Keratinocyte (primary cell): ENCODE measurements at regions not wholly inside any gene's neighbourhood (a gene's known extent, or its start where the extent isn't known, plus 50 kb on each side); places are given as distances from the start of the nearest gene placed in this dataset.

Source experiments
- DNase-seq: peaks from one replicate; pipeline ENCODE4 v3.0.0-alpha.2; 2011; ENCODE audit warnings: low read depth, missing footprints, low spot score
- FAIRE-seq: peaks from 2 replicates; lab custom pipeline; 2011; peaks lifted over from hg19 to GRCh38; lab: Jason Lieb, UNC
- H2AFZ ChIP-seq: 2 replicates; pipeline ENCODE4 v1.6.0; 2012; ENCODE audit warnings: low read length, control low read depth, inconsistent platforms; ENCODE audit not compliant: control insufficient read depth
- H3K27ac ChIP-seq: 2 replicates; pipeline ENCODE4 v1.5.1; 2011; ENCODE audit warnings: low read length; ENCODE audit not compliant: control insufficient read depth, insufficient read depth
- H3K27me3 ChIP-seq: 3 replicates; pipeline ENCODE4 v1.6.0; 2011; ENCODE audit warnings: low read length; ENCODE audit not compliant: control insufficient read depth, insufficient read depth; ENCODE audit errors: extremely low read depth
- H3K36me3 ChIP-seq, 2 experiments: 2 replicates in 1 of 2; 3 replicates in 1 of 2; pipeline ENCODE4 v1.5.1; 2011; ENCODE audit warnings: low read length in 2 of 2, mild to moderate bottlenecking in 1 of 2; ENCODE audit not compliant: control insufficient read depth in 2 of 2, insufficient read depth in 2 of 2; ENCODE audit errors: extremely low read depth in 1 of 2
- H3K4me1 ChIP-seq: 3 replicates; pipeline ENCODE4 v1.5.1; 2011; ENCODE audit warnings: low read length; ENCODE audit not compliant: control insufficient read depth, insufficient read depth; ENCODE audit errors: extremely low read depth
- H3K4me2 ChIP-seq: 3 replicates; pipeline ENCODE4 v1.6.0; 2011; ENCODE audit warnings: low read depth, low read length; ENCODE audit not compliant: control insufficient read depth, insufficient read depth; ENCODE audit errors: extremely low read depth
- H3K4me3 ChIP-seq, 3 experiments: fragments of 200-600 bp in 1 of 3; sonication (generic) in 1 of 3; 2 replicates in 2 of 3; 3 replicates in 1 of 3; pipeline ENCODE4 v1.5.1; 2011 to 2016; ENCODE audit warnings: low read length in 3 of 3, mild to moderate bottlenecking in 3 of 3, control low read depth in 2 of 3, inconsistent platforms in 1 of 3, low read depth in 1 of 3, mixed read lengths in 1 of 3, mixed run types in 1 of 3, moderate library complexity in 1 of 3; ENCODE audit not compliant: control insufficient read depth in 2 of 3, insufficient read depth in 2 of 3; ENCODE audit errors: extremely low read depth in 1 of 3
- H3K79me2 ChIP-seq: 2 replicates; pipeline ENCODE4 v1.6.0; 2012; ENCODE audit warnings: low read length; ENCODE audit not compliant: control insufficient read depth, insufficient read depth
- H3K9ac ChIP-seq: 3 replicates; pipeline ENCODE4 v1.6.0; 2011; ENCODE audit warnings: low read length; ENCODE audit not compliant: control insufficient read depth, insufficient read depth; ENCODE audit errors: extremely low read depth
- H3K9me1 ChIP-seq: 3 replicates; pipeline ENCODE4 v1.6.0; 2011; ENCODE audit warnings: low read length; ENCODE audit not compliant: control insufficient read depth, insufficient read depth; ENCODE audit errors: extremely low read depth
- H3K9me3 ChIP-seq: 2 replicates; pipeline ENCODE4 v1.5.1; 2012; ENCODE audit warnings: low read depth, low read length; ENCODE audit not compliant: control insufficient read depth
- H4K20me1 ChIP-seq: 3 replicates; pipeline ENCODE4 v1.6.0; 2011; ENCODE audit warnings: low read length; ENCODE audit not compliant: control insufficient read depth, insufficient read depth; ENCODE audit errors: extremely low read depth
- CTCF ChIP-seq, 3 experiments: IDR thresholded peaks in 1 of 3; conservative IDR thresholded peaks in 1 of 3; optimal IDR thresholded peaks in 1 of 3; 2 replicates in 2 of 3; 3 replicates in 1 of 3; pipeline versions ENCODE3 to v1.5.1; 2011; ENCODE audit warnings: low read length in 3 of 3, mild to moderate bottlenecking in 3 of 3, moderate library complexity in 2 of 3, control low read depth in 1 of 3, inconsistent platforms in 1 of 3; ENCODE audit not compliant: insufficient read depth in 2 of 3; ENCODE audit errors: extremely low read depth in 1 of 3
- EZH2 ChIP-seq: IDR thresholded peaks from one replicate; pipeline ENCODE4 v1.6.1; 2012; ENCODE audit warnings: inconsistent platforms, mild to moderate bottlenecking, low read length, moderate library complexity
- dilution Hi-C: fragments of 300-500 bp; cut with MboI; formaldehyde crosslinking; loops from one replicate; pipeline ENCODE4 v1.7.0; 2020; ENCODE audit warnings: low sequenced_read_pairs; ENCODE audit not compliant: extremely low pct_ligation_motif_present

GRCh38 chr1:87851490-87851889, 522.8 kb downstream of the LMO4 start:
- Histone ChIP-seq H3K9ac (no peak overlapping the region), H3K79me2 (no peaks in the 10 kb centered on the region), H3K4me2 (no peak overlapping the region), H3K27ac (no peak overlapping the region), H3K36me3 (no peaks in the 10 kb centered on the region), H3K9me3 (no peaks in the 10 kb centered on the region), H3K4me1 (no peaks in the 10 kb centered on the region), H2AFZ (no peak overlapping the region), H3K27me3 (no peaks in the 10 kb centered on the region), H4K20me1 (no peaks in the 10 kb centered on the region), H3K4me3 (no peak overlapping the region), H3K9me1 (no peaks in the 10 kb centered on the region)
- DNase-seq, result no peak
- TF ChIP-seq CTCF (optimal IDR thresholded peaks at IDR 0.05 in 1 of 3, IDR thresholded peaks at IDR 0.05 in 1 of 3, conservative IDR thresholded peaks at IDR 0.05 in 1 of 3; ENCODE audit: extremely low read depth in 1 of 3, insufficient read depth in 2 of 3, low read length in 3 of 3) (no peak), EZH2 (no peak)
- no peak for FAIRE-seq
- dilution Hi-C loops, result no loop called here

- Histone ChIP-seq H3K27ac (no peak overlapping the region), H3K79me2 (no peaks in the 10 kb centered on the region), H3K4me1 (no peaks in the 10 kb centered on the region), H4K20me1 (no peaks in the 10 kb centered on the region), H3K9me3 (no peaks in the 10 kb centered on the region), H3K4me3 (no peak overlapping the region), H3K36me3 (no peaks in the 10 kb centered on the region), H2AFZ (no peak overlapping the region), H3K9me1 (no peaks in the 10 kb centered on the region), H3K9ac (no peak overlapping the region), H3K4me2 (no peak overlapping the region), H3K27me3 (no peaks in the 10 kb centered on the region)
- TF ChIP-seq CTCF (optimal IDR thresholded peaks at IDR 0.05 in 1 of 3, IDR thresholded peaks at IDR 0.05 in 1 of 3, conservative IDR thresholded peaks at IDR 0.05 in 1 of 3; ENCODE audit: extremely low read depth in 1 of 3, insufficient read depth in 2 of 3, low read length in 3 of 3), result no peak
- no peak for TF ChIP-seq EZH2
- dilution Hi-C loops, result no loop called here
- DNase-seq (no peak), FAIRE-seq (no peak)
These were observed 523.9 kb downstream of the LMO4 start for GRCh38 chr1:87852410-87853161.
